Mucosa of stomach (tissue), 1 donor: ENCODE measurements at regions not wholly inside any gene's neighbourhood (a gene's known extent, or its start where the extent isn't known, plus 50 kb on each side); places are given as distances from the start of the nearest gene placed in this dataset.
"Not testable (repeated sequence)": the region's sequence is repeated elsewhere in the genome, so short reads cannot be mapped to it uniquely, and the experiment has no call there.

Source experiments
- H3K27me3 ChIP-seq: one replicate; pipeline ENCODE4 v1.7.0; 2013; ENCODE audit warnings: mild to moderate bottlenecking, low read length; ENCODE audit not compliant: control insufficient read depth, insufficient read depth
- H3K36me3 ChIP-seq: one replicate; pipeline ENCODE4 v1.7.0; 2013; ENCODE audit warnings: low read length; ENCODE audit not compliant: control insufficient read depth, insufficient read depth
- H3K4me1 ChIP-seq: one replicate; pipeline ENCODE4 v1.7.0; 2013; ENCODE audit warnings: mild to moderate bottlenecking, low read length; ENCODE audit not compliant: control insufficient read depth, insufficient read depth
- H3K4me3 ChIP-seq: one replicate; pipeline ENCODE4 v1.7.0; 2013; ENCODE audit warnings: low read length
- H3K9ac ChIP-seq: one replicate; pipeline ENCODE4 v1.7.0; 2013; ENCODE audit warnings: mild to moderate bottlenecking, low read length, moderate library complexity
- H3K9me3 ChIP-seq: one replicate; pipeline ENCODE4 v1.7.0; 2013; ENCODE audit warnings: mild to moderate bottlenecking, low read length, moderate library complexity; ENCODE audit not compliant: control insufficient read depth
- donor health status: Pancreatic carcinoma.

- Histone ChIP-seq H3K9ac (no peak overlapping the region), H3K36me3 (no peaks in the 10 kb centered on the region), H3K4me3 (no peak overlapping the region), H3K4me1 (peaks cover 14% of the 10 kb centered on the region), H3K27me3 (no peaks in the 10 kb centered on the region), H3K9me3 (no peaks in the 10 kb centered on the region)
Observed at GRCh38 chr11:13141731-13142709, 132.9 kb downstream of the RASSF10 start.

- Histone ChIP-seq H3K9ac (no peak overlapping the region), H3K36me3 (no peaks in the 10 kb centered on the region), H3K9me3 (no peaks in the 10 kb centered on the region), H3K4me1 (peaks cover 14% of the 10 kb centered on the region), H3K27me3 (no peaks in the 10 kb centered on the region), H3K4me3 (no peak overlapping the region)
Observed at GRCh38 chr11:13143486-13144297, 133.9 kb upstream of the BMAL1 start.

- Histone ChIP-seq H3K4me1 (peaks cover 11% of the 10 kb centered on the region), H3K36me3 (no peaks in the 10 kb centered on the region), H3K9ac (no peak overlapping the region), H3K4me3 (no peak overlapping the region), H3K9me3 (no peaks in the 10 kb centered on the region), H3K27me3 (no peaks in the 10 kb centered on the region)
Observed at GRCh38 chr11:13145461-13145860, 132.1 kb upstream of the BMAL1 start.

GRCh38 chr11:13149991-13150390 lies 127.6 kb upstream of the BMAL1 start:
- Histone ChIP-seq H3K4me1 (peaks cover 4% of the 10 kb centered on the region), H3K9me3 (no peaks in the 10 kb centered on the region), H3K4me3 (no peak overlapping the region), H3K36me3 (no peaks in the 10 kb centered on the region), H3K9ac (no peak overlapping the region), H3K27me3 (no peaks in the 10 kb centered on the region)

GRCh38 chr11:13150487-13150886 lies 127.1 kb upstream of the BMAL1 start:
- Histone ChIP-seq H3K36me3 (no peaks in the 10 kb centered on the region), H3K27me3 (no peaks in the 10 kb centered on the region), H3K4me1 (peaks cover 4% of the 10 kb centered on the region), H3K9me3 (no peaks in the 10 kb centered on the region), H3K4me3 (no peak overlapping the region), H3K9ac (no peak overlapping the region)

- H3K9ac ChIP-seq, result no peak overlapping the region
- no peaks in the 10 kb centered on the region for H3K9me3 ChIP-seq
- no peak overlapping the region for H3K4me3 ChIP-seq
- no peaks in the 10 kb centered on the region for H3K27me3 ChIP-seq
- peaks cover 4% of the 10 kb centered on the region for H3K4me1 ChIP-seq
- H3K36me3 ChIP-seq, result no peaks in the 10 kb centered on the region
Observed at GRCh38 chr11:13152264-13152663, 125.3 kb upstream of the BMAL1 start.

- H3K27me3 ChIP-seq, result no peaks in the 10 kb centered on the region
- H3K36me3 ChIP-seq, result no peaks in the 10 kb centered on the region
- H3K9ac ChIP-seq, result no peak overlapping the region
- H3K4me3 ChIP-seq, result no peak overlapping the region
- no peaks in the 10 kb centered on the region for H3K9me3 ChIP-seq
- peaks cover 4% of the 10 kb centered on the region for H3K4me1 ChIP-seq
Observed at GRCh38 chr11:13152736-13153541, 124.7 kb upstream of the BMAL1 start.

GRCh38 chr11:13154374-13154773 lies 123.2 kb upstream of the BMAL1 start:
- not testable (repeated sequence) for H3K4me3 ChIP-seq, H3K27me3 ChIP-seq, H3K9ac ChIP-seq, H3K9me3 ChIP-seq, H3K36me3 ChIP-seq, H3K4me1 ChIP-seq

GRCh38 chr11:13160346-13160745 lies 117.2 kb upstream of the BMAL1 start:
- no peaks in the 10 kb centered on the region for H3K4me1 ChIP-seq
- no peaks in the 10 kb centered on the region for H3K27me3 ChIP-seq
- no peaks in the 10 kb centered on the region for H3K36me3 ChIP-seq
- no peak overlapping the region for H3K9ac ChIP-seq
- H3K4me3 ChIP-seq, result no peak overlapping the region
- H3K9me3 ChIP-seq, result no peaks in the 10 kb centered on the region

- no peaks in the 10 kb centered on the region for H3K36me3 ChIP-seq
- H3K4me1 ChIP-seq, result no peaks in the 10 kb centered on the region
- H3K9me3 ChIP-seq, result no peaks in the 10 kb centered on the region
- no peak overlapping the region for H3K9ac ChIP-seq
- H3K27me3 ChIP-seq, result no peaks in the 10 kb centered on the region
- no peak overlapping the region for H3K4me3 ChIP-seq
Observed at GRCh38 chr11:13160806-13161205, 116.8 kb upstream of the BMAL1 start.

GRCh38 chr11:13163158-13163557 lies 114.4 kb upstream of the BMAL1 start:
- H3K4me1 ChIP-seq, result peaks cover 4% of the 10 kb centered on the region
- H3K4me3 ChIP-seq, result no peak overlapping the region
- H3K36me3 ChIP-seq, result no peaks in the 10 kb centered on the region
- no peaks in the 10 kb centered on the region for H3K9me3 ChIP-seq
- H3K27me3 ChIP-seq, result no peaks in the 10 kb centered on the region
- H3K9ac ChIP-seq, result no peak overlapping the region
